K562 (cell line): ENCODE measurements at regions not wholly inside any gene's neighbourhood (a gene's known extent, or its start where the extent isn't known, plus 50 kb on each side); places are given as distances from the start of the nearest gene placed in this dataset.
A peak's percentile ranks its signal among the peaks of the same experiment; 100 is the strongest.

Experiments used
- ATAC-seq: fragments of 200-7000 bp; cut with Tn5 transposase; 3 replicates; pipeline ENCODE4 v1.9.1; 2020; ENCODE audit warnings: moderate library complexity
- BruUV-seq: library from RNA; stranded (reverse); fragments of 400-500 nt; replicated peaks from 2 replicates; lab custom pipeline; 2021; lab: Mats Ljungman, UMichigan
- CTCF ChIA-PET: fragments of 300-600 bp; formaldehyde crosslinking; extraction: SDS; loops from one replicate; lab custom pipeline; 2021; ENCODE audit warnings: low intra/inter-chr PET ratio; lab: Yijun Ruan, JAX
- POLR2A ChIA-PET: fragments of 300-600, 350-650 bp; sonication (Branson Sonifier 250); formaldehyde crosslinking; extraction: SDS; loops from one replicate; lab custom pipeline; 2021; ENCODE audit warnings: antibody characterized with exemption, inconsistent platforms; lab: Yijun Ruan, JAX
- DNase-seq, 4 experiments: peaks; one replicate each; pipeline versions ENCODE4 v3.0.0 to v3.0.0-alpha.2; 2011 to 2018; ENCODE audit warnings: low spot score in 3 of 4, mixed read lengths in 3 of 4; ENCODE audit errors: extremely low read depth in 1 of 4
- FAIRE-seq: peaks from 2 replicates; lab custom pipeline; 2011; peaks lifted over from hg19 to GRCh38; lab: Jason Lieb, UNC
- H2AFZ ChIP-seq: 2 replicates; pipeline ENCODE4 v1.6.0; 2011; ENCODE audit warnings: low read depth, low read length, control low read depth, inconsistent platforms
- H3K27ac ChIP-seq: fragments of 200-600 bp; 3 replicates; pipeline ENCODE4 v1.8.0; 2011; ENCODE audit warnings: low read depth, mild to moderate bottlenecking, control low read depth, inconsistent platforms, low read length, moderate library complexity, mixed read lengths; ENCODE audit errors: extremely low read depth
- H3K27me3 ChIP-seq, 2 experiments: fragments of 300-600 bp in 1 of 2; 2 replicates in 1 of 2; 3 replicates in 1 of 2; pipeline versions ENCODE4 v1.6.0 to v1.8.0; 2011; ENCODE audit warnings: inconsistent platforms in 2 of 2, low read length in 2 of 2, mild to moderate bottlenecking in 1 of 2, mixed read lengths in 1 of 2, moderate library complexity in 1 of 2; ENCODE audit not compliant: control insufficient read depth in 2 of 2, insufficient read depth in 2 of 2
- H3K36me3 ChIP-seq: fragments of 300-600 bp; 3 replicates; pipeline ENCODE4 v1.8.0; 2011; ENCODE audit warnings: mild to moderate bottlenecking, low read length, inconsistent platforms; ENCODE audit not compliant: control insufficient read depth, insufficient read depth
- H3K4me1 ChIP-seq, 2 experiments: fragments of 200-600 bp in 1 of 2; replicated peaks in 1 of 2; 2 replicates in 1 of 2; 3 replicates in 1 of 2; pipeline versions ENCODE4 v1.5.1 to v1.8.0; 2011; ENCODE audit warnings: inconsistent platforms in 2 of 2, low read length in 2 of 2, mild to moderate bottlenecking in 1 of 2, mixed read lengths in 1 of 2, moderate library complexity in 1 of 2; ENCODE audit not compliant: control insufficient read depth in 2 of 2, insufficient read depth in 2 of 2
- H3K4me2 ChIP-seq: 2 replicates; pipeline ENCODE4 v1.6.1; 2011; ENCODE audit warnings: low read length, control low read depth, inconsistent platforms, mixed read lengths; ENCODE audit not compliant: insufficient read depth
- H3K4me3 ChIP-seq: fragments of 200-600 bp; sonication (generic), shearing (Covaris generic); 2 replicates; pipeline ENCODE4 v1.5.1; 2016; ENCODE audit warnings: control low read depth, inconsistent platforms
- H3K79me2 ChIP-seq: fragments of 200-600 bp; 3 replicates; pipeline ENCODE4 v1.8.0; 2011; ENCODE audit warnings: low read length, inconsistent platforms; ENCODE audit not compliant: control insufficient read depth, insufficient read depth
- H3K9ac ChIP-seq, 2 experiments: 2 replicates each; pipeline versions ENCODE4 v1.6.0 to v1.6.1; 2011; ENCODE audit warnings: low read depth in 2 of 2, low read length in 2 of 2, control low read depth in 1 of 2, inconsistent platforms in 1 of 2, mild to moderate bottlenecking in 1 of 2, mixed read lengths in 1 of 2; ENCODE audit not compliant: insufficient read depth in 1 of 2
- H3K9me1 ChIP-seq: one replicate; pipeline ENCODE4 v1.6.0; 2011; ENCODE audit warnings: inconsistent platforms, mild to moderate bottlenecking, low read length, moderate library complexity; ENCODE audit not compliant: control insufficient read depth, insufficient read depth
- H3K9me3 ChIP-seq: replicated peaks from 2 replicates; pipeline ENCODE4 v1.5.1; 2011; ENCODE audit warnings: low read depth, low read length, inconsistent platforms; ENCODE audit not compliant: control insufficient read depth, insufficient read depth
- H4K20me1 ChIP-seq: replicated peaks from 2 replicates; pipeline ENCODE4 v1.6.1; 2011; ENCODE audit warnings: low read length, inconsistent platforms, mixed read lengths; ENCODE audit not compliant: control insufficient read depth, insufficient read depth
- C11orf30 ChIP-seq: fragments of 450-650 bp; IDR thresholded peaks from 2 replicates; pipeline ENCODE4 v1.6.1; 2016; ENCODE audit warnings: low read depth, mild to moderate bottlenecking
- MAFF ChIP-seq: IDR thresholded peaks from 2 replicates; pipeline ENCODE4 v1.6.1; 2012; ENCODE audit warnings: low read length, improper control_type of control experiment
- MAFG ChIP-seq: fragments of 450-650 bp; conservative IDR thresholded peaks from 2 replicates; pipeline ENCODE4 v1.6.1; 2016; ENCODE audit warnings: missing genetic modification characterization, missing compliant biosample characterization
- MAFK ChIP-seq: IDR thresholded peaks from 2 replicates; pipeline ENCODE4 v1.6.1; 2011; ENCODE audit warnings: low read length, improper control_type of control experiment
- MCM3 ChIP-seq: fragments of 450-650 bp; IDR thresholded peaks from 2 replicates; pipeline ENCODE4 v1.6.1; 2016
- ZNF316 ChIP-seq: fragments of 450-650 bp; IDR thresholded peaks from 2 replicates; pipeline ENCODE4 v1.6.1; 2016
- ZNF586 ChIP-seq: fragments of 450-650 bp; formaldehyde crosslinking; conservative IDR thresholded peaks from 2 replicates; pipeline ENCODE4 v1.4.0; 2020; ENCODE audit warnings: mild to moderate bottlenecking, moderate library complexity
- WGBS: fragments of 100-300 bp; shearing (Covaris generic); methylation state at CpG from one replicate; pipeline ENCODE4 v1.1.6; 2016; ENCODE audit warnings: low coverage, mixed read lengths; ENCODE audit not compliant: insufficient coverage; ENCODE audit errors: missing lambda C conversion rate; 5-methylcytosine and 5-hydroxymethylcytosine counted together
- in situ Hi-C: fragments of 300-500 bp; cut with MboI; formaldehyde crosslinking; loops from 4 replicates; pipeline ENCODE4 v1.15.0; 2018; ENCODE audit warnings: inconsistent platforms, mixed read lengths
- intact Hi-C: fragments of 100-400 bp; cut with micrococcal nuclease; formaldehyde crosslinking; loops from 2 replicates; pipeline ENCODE4 v1.14.2; 2022
- TF ChIP-seq, protein P1 (sequence below): fragments of 250-450 bp; sonication (Bioruptor Pico); IDR thresholded peaks from 2 replicates; pipeline ENCODE4 v1.8.0; 2021; ENCODE audit warnings: borderline replicate concordance, mild to moderate bottlenecking, moderate library complexity; ENCODE audit not compliant: poor library complexity, severe bottlenecking

DNA sequence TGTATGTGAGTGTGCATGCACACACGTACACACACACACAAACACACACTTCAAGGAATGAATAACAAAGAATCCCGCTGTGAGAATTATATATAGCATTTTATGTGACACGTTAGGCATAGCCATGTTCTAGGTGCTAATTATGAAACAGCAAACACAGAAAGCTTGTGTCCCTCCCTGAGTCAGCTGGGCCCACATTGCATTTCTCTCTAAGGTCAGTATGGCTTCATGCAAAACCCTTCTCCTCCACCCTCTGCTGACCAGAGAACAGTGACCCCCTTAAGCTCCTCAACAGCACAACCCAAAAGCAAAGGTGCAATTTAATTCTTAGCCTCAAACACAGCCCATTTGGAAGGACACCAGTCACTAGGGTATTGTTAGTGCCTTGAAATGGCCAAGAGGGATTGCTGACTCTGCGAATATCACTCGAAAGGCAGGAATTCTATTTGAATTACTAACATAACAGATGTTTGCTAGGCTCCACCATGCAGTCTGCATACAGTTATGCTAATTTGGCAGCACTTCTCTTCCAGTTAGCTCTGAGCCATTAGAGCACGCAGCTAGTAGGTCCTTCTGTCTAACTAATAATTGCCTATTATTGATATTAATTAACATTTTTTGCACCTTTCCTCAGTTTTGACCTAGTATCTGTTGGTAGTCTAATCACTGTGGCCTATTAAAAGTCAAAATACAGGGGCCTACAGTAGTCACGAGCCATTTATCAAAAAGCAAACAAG is 149.0 kb downstream of the LNPK start:
- POLR2A ChIA-PET, result no interaction called here
- intact Hi-C loops (loop anchor here (10.0 kb wide), 2 partner anchors 168 to 438 kb away; no protein-coding TSS in a partner anchor), in situ Hi-C loops (no loop called here)
- TF ChIP-seq MAFG (tag) (peak; percentile 82), MAFK (peak; percentile 67), C11orf30 (peak; percentile 82), ZNF586 (CRISPR knock-in tag) (no peak), MCM3 (no peak), ZNF316 (peak; percentile 86), MAFF (peak; percentile 63)
- TF ChIP-seq, protein P1, sequence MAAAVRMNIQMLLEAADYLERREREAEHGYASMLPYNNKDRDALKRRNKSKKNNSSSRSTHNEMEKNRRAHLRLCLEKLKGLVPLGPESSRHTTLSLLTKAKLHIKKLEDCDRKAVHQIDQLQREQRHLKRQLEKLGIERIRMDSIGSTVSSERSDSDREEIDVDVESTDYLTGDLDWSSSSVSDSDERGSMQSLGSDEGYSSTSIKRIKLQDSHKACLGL, result no peak
- no peak overlapping the region for H3K4me2 ChIP-seq
- no peak overlapping the region for H3K27ac ChIP-seq
- FAIRE-seq (no peak), ATAC-seq (no peak), DNase-seq (no peak)
- no peaks in the 10 kb centered on the region for H3K4me1 ChIP-seq
- CTCF ChIA-PET, result no interaction called here
- peaks cover 11 to 15% of the 10 kb centered on the region in 2 experiments; a peak in 4 of 5 replicates for H3K27me3 ChIP-seq
- H4K20me1 ChIP-seq, result no peaks in the 10 kb centered on the region
- H3K79me2 ChIP-seq, result no peaks in the 10 kb centered on the region
- H3K36me3 ChIP-seq, result no peaks in the 10 kb centered on the region
- H3K9me1 ChIP-seq, result no peaks in the 10 kb centered on the region
- no TSS peak for BruUV-seq
- no peak overlapping the region for H3K9ac ChIP-seq
- WGBS, result 0% methylated on average over 7 of the region's 7 CpGs
- no peak overlapping the region for H2AFZ ChIP-seq
- H3K4me3 ChIP-seq, result no peak overlapping the region
- H3K9me3 ChIP-seq, result no peaks in the 10 kb centered on the region
